ENCODE measurements at regions not wholly inside any gene's neighbourhood (a gene's known extent, or its start where the extent isn't known, plus 50 kb on each side); places are given as distances from the start of the nearest gene placed in this dataset.

DNA sequence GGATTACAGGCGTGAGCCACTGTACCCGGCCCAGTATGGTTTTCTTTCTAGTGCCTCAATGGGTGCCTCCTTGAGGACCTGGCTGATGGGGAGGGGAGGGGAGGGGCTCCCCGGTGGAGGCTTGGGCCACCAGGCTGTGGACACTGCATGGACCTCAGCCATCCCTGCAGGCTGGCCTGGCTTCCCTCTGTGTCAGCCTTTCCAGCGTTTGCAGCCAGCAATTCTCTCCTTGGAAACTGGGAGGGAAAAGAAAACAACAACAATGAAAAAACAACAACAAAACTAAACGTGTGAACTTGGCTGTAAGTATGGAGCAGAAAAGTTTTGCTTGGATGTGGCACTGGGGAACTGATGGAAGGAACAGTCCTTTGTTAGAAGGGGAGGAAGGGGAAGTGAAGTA lies 159.3 kb downstream of the GLI2 start:
- DNase-seq (ENCODE audit: low spot score): no peak
- in situ Hi-C loops (cut with MboI; ENCODE audit: low pct_unique_long_range_greater_than_20kb, low sequenced_read_pairs, unreplicated experiment): no loop called here
- TF ChIP-seq, protein P1, sequence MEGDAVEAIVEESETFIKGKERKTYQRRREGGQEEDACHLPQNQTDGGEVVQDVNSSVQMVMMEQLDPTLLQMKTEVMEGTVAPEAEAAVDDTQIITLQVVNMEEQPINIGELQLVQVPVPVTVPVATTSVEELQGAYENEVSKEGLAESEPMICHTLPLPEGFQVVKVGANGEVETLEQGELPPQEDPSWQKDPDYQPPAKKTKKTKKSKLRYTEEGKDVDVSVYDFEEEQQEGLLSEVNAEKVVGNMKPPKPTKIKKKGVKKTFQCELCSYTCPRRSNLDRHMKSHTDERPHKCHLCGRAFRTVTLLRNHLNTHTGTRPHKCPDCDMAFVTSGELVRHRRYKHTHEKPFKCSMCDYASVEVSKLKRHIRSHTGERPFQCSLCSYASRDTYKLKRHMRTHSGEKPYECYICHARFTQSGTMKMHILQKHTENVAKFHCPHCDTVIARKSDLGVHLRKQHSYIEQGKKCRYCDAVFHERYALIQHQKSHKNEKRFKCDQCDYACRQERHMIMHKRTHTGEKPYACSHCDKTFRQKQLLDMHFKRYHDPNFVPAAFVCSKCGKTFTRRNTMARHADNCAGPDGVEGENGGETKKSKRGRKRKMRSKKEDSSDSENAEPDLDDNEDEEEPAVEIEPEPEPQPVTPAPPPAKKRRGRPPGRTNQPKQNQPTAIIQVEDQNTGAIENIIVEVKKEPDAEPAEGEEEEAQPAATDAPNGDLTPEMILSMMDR (IDR thresholded peaks at IDR 0.05; ENCODE audit: extremely low read depth, insufficient read depth, missing control alignments): no peak

DNA sequence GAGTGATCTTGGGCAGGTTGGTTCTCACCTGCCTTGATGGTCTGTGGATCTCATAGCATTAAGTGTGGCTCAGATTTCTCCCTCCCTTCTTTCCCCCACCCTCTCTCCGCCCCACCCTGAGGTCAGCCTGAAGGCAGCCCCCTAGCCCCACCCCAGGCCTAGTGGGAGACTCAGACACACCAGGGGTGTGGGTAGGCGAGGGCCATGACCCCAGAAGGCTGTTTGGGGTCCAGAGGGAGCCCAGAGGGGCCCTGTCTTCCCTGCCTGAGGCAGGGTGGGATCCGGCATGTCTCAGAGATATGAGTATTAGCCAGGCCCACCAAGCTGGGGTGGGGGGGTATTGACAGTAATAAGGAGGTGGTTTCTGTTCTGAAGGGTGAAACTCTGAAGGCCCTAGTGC lies 160.5 kb downstream of the GLI2 start:
- in situ Hi-C loops (cut with MboI; ENCODE audit: low pct_unique_long_range_greater_than_20kb, low sequenced_read_pairs, unreplicated experiment): no loop called here
- DNase-seq (ENCODE audit: low spot score): no peak
- TF ChIP-seq, protein P1 (IDR thresholded peaks at IDR 0.05; ENCODE audit: extremely low read depth, insufficient read depth, missing control alignments): no peak

DNA sequence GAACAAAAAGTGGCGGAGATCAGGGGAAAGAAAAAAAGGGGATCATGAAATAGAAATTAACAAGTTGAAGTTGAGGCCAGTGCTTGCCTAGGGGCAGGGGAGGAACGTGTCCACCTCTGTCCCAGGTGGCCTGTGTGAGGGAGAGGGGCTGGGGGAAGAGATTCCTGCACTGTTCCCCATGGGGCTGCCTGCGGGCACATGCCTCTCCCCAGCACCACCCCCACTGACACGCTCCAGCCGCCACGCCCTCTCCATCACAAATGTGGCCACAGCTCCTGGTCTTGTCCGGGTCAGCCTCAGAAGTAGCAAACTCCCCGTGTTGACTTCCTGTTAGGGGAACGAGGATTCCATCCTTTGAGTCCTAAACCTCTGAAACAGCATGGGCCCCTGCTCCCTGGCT lies 161.2 kb downstream of the GLI2 start:
- in situ Hi-C loops (cut with MboI; ENCODE audit: low pct_unique_long_range_greater_than_20kb, low sequenced_read_pairs, unreplicated experiment): no loop called here
- TF ChIP-seq, protein P1 (IDR thresholded peaks at IDR 0.05; ENCODE audit: extremely low read depth, insufficient read depth, missing control alignments): no peak
- no peak for DNase-seq (ENCODE audit: low spot score)

DNA sequence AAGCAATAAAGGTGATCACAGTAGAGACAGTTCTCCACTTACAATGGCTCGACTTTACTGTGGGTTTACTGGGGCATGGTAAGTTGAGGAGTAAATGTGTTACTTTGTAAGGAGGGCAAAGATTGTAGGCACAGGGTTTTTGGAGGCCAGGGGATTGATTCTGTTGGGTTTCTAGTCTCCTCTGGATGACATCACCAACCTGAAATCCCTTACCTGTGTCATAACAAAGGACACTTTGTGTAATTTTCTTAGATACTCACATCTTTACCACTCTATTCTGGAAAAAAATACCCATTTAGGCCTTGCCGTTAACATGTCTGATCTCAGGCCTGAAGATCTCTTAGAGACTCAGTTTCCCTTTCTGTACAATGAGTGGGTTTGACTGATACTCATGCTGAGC lies 161.7 kb downstream of the GLI2 start:
- TF ChIP-seq, protein P1 (IDR thresholded peaks at IDR 0.05; ENCODE audit: extremely low read depth, insufficient read depth, missing control alignments): no peak
- DNase-seq (ENCODE audit: low spot score): no peak
- in situ Hi-C loops (cut with MboI; ENCODE audit: low pct_unique_long_range_greater_than_20kb, low sequenced_read_pairs, unreplicated experiment): no loop called here

DNA sequence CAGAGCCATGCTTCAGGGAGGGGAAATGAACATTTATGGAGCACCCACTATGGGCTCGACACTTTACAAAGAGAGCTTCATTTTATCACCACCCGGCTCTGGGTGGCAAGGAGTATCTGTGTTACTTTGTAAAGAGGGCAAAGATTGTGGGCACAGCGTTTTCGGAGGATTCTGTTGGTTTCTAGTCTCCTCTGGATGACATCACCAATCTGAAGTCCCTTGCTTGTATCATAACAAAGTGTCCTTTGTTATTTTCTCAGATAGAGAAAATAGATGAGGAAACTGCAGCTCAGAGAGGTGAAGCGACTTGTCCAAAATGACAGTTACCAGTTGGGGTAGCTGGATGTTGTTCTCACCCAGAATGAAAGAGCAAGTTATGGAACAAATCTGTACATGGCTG lies 162.8 kb downstream of the GLI2 start:
- TF ChIP-seq, protein P1 (IDR thresholded peaks at IDR 0.05; ENCODE audit: extremely low read depth, insufficient read depth, missing control alignments): no peak
- no peak for DNase-seq (ENCODE audit: low spot score)
- in situ Hi-C loops (cut with MboI; ENCODE audit: low pct_unique_long_range_greater_than_20kb, low sequenced_read_pairs, unreplicated experiment): no loop called here

DNA sequence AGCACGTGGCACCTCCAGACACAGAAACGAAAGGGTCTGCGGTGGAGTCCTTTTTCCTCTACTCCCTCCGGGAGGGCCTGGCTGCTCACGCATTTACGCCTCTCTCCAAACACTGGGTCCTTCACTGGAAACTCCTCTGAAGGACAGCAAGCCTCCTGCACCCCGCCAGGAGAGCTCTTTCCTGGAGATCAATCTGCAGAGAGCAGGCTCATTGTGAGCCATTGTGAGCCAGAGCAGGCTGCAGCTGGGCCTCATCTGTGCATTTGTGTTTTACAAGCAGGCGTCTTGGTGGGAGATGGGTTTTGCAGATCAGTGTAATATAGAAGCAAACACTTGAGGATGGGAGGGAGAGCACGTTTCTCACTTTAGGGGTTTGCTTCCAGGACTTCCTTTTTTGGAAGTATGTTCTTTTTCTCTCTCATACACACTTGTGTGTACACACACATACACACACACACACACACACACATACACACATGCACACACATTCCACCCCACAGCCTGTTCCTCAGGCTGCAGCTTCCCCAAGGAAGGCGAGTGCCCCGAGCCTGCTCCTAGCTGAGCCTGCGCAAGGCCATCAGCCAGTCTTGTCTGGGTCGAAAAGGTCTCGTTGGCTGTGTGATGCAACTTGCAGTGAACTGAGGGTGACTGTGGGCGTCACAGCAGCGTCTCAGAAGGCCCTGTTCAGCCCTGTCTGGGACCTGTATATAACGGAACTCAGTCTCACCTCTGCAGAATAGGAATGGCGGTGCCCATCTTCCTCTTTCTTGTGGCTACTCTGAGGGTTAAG lies 163.5 kb downstream of the GLI2 start:
- TF ChIP-seq, protein P1 (IDR thresholded peaks at IDR 0.05; ENCODE audit: extremely low read depth, insufficient read depth, missing control alignments): no peak
- in situ Hi-C loops (cut with MboI; ENCODE audit: low pct_unique_long_range_greater_than_20kb, low sequenced_read_pairs, unreplicated experiment): no loop called here
- no peak for DNase-seq (ENCODE audit: low spot score)
